ENCODE measurements at regions not wholly inside any gene's neighbourhood (a gene's known extent, or its start where the extent isn't known, plus 50 kb on each side); places are given as distances from the start of the nearest gene placed in this dataset.
"Not testable (repeated sequence)": the region's sequence is repeated elsewhere in the genome, so short reads cannot be mapped to it uniquely, and the experiment has no call there.

DNA sequence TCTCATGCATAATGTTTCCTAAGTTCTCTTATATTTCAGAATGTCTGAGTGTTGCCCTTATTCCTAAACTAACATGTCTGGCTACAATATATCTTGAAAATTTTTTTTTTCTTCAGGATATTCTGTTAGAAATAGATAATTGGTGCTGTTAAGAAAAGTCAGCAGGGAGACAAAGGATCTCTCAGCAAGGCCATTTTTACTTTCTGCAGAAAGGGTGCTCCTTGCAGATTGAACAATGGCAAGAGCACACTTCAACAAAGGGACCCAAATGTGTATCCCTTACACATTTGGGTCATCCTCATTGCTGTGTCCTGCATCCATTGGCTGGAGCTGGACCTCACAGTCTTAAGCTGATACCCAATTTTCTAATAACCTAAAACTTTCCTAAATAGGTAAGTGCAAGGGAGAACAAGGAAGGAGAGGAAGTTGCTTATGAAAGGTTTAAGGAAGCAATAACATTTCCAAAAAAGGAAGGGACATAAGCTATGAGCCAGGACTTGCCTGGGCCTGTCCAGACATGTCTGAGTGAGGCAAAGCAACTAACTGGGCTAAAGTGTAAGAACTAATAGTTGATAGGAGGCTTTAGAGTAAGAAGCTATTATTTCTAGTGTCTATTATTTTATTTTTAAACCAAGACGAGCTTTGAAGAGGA, 429.6 kb downstream of the BCKDHB start:
- no peak for DNase-seq

DNA sequence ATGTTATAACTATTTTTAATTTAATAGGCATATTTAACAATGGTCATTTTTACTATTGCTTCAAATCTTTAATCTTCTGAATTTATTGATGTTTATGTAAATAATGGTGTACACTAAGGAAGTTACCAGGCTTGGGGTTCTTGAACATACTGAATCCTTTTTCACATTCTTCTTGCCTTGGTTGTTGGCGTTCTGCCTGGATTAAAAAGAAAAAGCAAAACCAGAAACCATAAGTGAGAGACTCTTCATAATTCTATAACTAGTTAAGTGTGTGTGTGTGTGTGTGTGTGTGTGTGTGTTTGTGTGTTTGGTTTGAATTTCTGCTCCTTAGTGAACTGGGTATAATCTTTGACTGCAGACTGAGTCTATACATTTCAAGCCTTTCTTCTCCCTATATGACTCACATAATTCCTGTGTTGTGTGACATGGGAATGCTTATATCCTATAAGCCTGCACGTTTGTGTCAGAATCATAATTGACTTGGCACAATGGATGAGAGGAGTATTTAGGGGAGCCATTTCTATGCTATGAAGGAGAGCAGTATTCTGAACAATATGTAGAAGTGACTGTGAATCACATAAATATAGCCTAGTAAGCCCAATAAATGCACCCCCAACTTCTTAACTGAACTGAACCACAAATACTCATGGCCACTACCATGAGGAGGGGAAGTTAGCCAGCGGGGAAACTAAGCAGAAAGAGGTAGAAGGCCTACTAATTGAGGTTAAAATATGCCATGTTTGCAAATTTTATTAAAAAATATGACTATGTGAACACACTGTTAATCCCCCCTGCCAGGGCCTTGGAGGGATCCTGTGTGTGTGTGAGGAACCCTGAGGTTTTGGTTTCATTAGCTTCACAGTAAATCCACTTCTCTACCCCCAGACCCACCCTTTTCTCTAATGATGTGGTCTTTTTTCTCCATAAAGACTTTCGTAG, 425.5 kb downstream of the BCKDHB start:
- DNase-seq, result no peak

DNA sequence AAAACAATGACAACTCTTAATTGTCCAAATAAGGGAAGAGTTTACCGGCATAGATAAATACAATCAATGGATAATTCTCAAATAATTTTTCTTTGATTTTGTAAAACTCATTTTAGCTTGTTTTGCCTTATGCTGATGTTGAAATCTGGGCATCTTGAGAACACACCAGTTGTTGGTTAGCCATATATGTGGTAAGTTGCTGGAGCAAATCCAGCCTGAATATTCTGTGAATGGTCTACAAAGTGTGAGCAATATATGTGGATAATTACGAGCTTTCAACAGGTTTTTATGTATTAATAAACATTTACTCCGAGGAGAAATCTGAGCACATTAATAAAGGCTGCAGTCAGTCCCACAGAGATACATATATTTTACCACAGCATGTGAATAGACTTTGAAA, 423.6 kb downstream of the BCKDHB start:
- no peak for DNase-seq

DNA sequence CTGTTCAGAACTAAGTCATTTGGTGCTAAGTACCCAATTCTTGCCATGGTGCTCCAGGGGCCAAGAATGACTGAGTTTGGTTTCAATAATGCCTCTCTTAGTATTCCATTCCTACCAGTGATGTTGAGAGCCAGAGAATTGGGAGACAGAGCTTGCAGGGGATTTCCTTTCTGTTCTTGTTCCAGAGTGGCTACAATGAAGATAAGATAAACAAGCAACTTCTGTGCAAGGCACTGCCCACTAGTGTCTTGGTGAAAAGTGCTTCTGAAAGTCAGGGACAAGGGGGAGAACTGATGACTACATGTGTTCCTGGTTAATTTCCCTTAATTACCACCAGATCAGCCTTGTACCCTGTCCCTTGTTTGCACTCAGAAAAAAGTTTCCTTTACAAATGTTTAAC, 421.6 kb downstream of the BCKDHB start:
- no peak for DNase-seq

DNA sequence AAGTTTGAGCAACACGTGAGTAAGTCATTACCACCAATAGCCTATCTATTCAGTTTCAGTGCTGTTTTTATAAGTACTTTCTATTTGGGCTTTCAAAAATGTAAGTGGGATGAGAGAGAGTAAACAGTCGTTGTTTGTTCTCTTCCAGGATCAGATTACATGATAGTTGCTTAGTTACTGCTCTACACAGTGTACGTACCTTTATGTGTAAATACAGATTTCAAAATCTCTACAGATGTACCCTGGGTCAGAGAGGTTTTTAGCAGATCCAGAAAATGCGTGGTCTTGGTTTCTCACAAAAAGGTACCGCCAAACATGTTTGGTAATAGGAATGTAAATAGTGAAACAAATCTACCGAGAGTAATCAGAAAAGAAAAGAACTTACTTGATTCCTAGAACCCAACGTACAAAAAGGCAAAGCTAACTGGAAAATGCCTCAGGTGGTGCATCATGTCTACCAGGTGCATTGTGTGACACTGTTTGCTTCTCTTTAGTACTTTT, 421.1 kb downstream of the BCKDHB start:
- no peak for DNase-seq

DNA sequence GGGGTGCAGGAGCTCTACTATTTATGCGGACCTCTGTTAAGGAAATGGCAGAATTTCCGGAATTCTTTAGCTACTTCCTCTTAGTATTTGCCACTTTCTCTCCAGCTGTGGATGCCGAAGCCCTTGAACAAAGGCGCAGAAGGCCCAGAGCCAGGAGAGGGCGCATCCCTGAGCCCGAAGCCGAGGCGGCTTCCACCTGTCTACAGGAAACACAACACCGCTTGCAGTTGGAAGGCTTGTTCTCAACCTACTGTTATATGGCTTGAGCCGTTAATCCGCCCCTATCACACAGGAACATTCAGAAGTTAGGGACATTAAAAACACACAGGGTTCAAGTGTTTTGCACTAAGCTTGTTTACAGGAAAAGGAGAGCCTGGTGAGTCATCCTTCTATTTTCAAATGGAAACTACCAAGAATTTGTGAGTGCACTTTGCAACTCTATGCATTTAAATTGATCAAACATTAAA, 417.1 kb downstream of the BCKDHB start:
- no peak for DNase-seq

DNA sequence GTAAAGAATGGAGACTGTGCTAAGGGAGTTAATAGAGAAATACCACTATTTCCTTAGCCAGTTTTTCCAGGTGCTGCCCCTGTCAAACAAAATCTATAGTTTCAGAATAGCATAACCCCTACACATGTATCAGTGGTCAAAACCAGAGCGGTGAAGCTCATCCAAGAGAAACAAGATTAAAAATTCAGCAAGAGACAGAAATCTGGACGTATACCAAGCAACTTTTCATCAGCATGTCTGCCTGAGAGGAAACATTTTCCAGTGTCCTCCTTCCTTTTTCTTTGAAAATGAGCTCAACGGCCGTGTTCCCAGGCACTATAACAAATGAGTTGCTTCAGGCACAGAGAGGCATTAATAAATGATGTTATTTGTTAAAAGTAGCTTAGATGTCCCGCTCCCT, 416.5 kb downstream of the BCKDHB start:
- DNase-seq, result no peak

DNA sequence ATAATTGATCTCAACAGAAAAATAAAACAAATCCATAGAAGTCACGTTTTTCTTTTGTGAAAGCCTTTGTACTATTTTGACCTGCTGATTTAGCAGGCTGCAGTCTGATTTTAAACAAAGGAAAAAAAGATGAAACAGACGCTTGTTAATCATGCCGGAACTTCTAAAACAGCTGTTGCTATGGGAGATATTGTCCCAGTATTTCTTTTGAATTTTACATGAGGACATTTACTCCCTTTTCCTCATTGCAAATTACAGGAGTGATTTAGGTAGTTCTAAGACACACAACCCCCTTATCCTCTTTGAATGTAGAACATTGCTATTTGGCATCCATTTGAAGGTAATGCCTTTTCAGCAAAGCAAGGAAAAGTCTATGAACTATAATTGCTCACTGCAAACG, 416.1 kb downstream of the BCKDHB start:
- no peak for DNase-seq

DNA sequence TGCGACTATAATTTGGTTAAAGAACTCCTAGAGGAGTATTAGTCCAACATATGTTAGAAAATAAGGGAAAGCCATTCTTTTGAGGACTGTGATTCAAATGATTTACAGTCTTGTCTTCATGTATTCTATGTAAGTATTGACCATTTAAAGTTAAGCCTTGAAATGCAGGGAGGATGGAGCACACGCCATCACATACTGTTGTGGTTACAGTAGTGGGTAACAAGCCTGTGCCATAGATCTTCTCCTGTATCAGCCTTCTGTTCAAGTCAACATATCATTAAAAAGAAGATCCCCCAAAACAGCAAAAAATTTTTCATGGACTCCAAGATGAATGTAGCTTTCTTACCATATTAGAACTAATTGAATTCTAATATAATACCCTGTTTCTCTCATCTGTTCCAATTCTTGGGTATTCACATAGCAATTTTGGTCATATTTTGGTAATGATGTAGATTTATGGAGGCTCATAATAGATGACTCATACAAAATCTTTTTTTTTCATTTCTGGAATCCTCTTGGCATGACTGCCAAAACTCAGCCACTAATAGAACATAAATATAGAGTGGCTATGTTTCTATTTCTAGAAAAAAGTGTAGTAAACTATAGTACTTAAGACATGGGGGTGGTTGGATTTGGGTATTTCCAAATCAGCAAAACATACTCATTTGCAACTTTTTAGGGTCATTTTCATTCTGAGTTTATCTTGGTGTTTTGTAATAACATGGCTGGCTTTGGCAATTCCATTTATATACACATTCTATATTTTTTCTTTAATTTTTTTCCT, 413.5 kb downstream of the BCKDHB start:
- DNase-seq, result no peak

DNA sequence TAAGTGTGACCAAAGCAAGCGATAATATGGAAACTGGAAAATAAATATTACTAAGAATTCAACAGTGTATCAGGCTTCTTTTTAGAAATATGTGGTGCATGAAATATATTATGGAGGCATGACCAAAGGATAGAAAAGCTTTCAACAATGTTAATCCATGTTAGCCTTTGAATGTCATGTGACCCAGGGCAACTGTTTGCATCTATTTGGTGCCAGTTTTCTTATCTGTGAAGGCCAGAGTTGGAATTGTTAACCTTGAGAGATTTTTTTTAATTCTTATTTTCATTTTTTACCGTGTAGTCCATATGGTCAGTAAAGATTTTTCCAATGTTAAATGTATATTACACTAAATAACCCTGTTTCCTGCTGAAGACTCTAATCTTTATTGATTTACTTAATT, 411.1 kb downstream of the BCKDHB start:
- no peak for DNase-seq

DNA sequence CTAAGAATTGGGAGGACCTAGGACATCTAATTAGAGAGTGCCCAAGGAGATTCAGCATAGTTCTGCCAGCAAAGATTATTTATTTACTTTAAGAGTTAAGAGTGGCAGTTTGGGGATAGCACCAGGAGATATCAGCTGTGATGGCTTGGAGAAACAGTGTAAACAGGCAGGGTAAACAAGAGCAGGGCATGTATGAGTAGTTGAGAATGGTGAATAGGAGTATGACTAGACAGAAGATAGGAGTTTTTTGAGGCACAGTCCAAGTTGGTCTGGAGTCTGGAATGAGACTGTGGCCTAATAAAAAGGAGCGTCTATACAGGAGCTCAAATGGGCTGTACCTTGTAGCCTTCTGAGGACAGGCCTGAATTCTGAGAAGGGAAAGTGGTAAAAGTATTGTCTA, 404.1 kb downstream of the BCKDHB start:
- DNase-seq, result not testable (repeated sequence)

DNA sequence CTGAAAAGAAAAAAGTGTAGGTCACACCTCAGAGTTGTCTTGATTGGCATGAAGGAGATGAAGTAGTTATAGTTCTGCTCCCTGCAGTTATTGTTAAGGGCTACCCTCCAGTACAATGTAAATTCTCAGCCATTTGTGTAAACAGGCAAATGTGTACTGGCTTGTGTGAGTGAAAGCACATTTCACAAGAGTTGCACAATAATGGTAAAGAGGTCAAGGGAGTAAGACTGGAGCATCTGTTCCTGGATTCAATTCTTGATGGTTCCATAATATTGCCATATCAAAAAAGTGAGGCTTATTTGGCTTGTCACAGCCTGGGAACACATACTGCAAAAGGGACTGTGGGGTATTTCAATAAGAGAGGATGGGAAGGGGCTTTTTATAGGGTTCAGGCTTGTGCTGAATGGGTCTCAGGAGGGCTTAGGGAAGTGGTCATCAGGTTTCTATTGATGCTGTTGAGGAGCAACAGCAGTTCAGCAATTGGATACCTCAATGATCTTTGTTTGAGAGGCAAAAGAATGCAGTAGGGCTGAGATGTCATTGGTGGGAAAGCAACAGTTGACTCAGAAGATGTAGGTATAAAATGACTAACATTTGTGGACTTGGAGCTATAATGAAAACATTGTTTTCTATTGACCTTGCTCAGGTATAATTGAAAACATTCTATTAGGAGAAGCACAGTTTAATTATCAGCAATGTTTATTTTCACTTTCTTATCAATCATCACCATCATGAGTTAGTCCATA, 402.6 kb downstream of the BCKDHB start:
- DNase-seq, result no peak

DNA sequence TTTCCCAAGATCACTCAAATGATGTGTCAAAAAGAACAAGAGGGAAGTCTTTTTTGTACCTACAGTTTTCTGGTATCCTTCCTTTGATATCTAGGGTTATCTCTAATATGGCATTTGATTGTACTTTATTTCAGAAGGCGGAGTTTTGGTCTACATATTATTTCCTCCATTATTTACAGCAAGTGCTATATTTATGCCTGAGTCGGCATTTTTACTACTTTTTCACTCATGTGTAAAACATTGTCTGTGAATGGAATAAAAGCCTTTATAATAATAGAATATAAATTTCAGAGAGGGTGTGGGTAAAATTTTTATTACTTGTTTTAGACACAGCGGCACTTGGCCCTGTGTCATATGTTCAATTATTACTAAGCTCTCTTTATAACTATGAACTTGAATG, 398.4 kb downstream of the BCKDHB start:
- DNase-seq, result no peak

DNA sequence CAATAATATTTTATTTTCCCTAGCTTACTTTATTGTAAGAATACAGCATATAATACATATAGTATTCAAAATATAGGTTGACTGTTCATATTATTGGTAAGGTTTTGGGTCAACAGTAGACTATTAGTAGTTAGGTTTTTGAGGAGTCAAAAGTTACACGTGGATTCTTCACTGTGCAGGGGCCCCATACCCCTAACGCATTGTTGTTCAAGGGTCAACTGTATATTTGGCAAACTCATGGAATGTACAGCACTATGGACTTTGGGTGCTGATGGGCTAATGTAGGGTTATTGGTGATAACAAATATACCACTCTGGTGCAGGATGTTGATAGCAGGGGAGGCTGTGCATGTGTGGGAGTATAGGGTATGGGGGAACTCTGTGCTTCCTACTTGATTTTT, 397.2 kb downstream of the BCKDHB start:
- no peak for DNase-seq

DNA sequence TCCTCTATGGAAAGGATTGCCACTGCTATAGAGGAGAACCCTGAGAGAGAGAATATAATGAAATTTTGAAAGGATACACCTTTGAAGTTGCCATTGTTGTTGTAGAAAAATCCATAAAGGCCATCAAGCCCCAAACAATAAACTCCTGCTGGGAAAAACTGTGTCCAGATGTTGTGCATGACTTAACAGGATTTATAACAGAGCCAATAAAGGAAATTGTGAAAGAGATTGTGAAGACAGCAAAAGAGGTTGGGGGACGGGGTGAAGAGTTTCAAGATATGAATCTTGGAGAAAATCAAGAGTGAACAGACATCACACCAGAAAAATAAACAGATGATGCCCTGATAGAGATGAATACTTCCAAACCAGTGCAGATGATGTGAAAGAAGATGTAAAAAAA, 396.4 kb downstream of the BCKDHB start:
- DNase-seq, result no peak

DNA sequence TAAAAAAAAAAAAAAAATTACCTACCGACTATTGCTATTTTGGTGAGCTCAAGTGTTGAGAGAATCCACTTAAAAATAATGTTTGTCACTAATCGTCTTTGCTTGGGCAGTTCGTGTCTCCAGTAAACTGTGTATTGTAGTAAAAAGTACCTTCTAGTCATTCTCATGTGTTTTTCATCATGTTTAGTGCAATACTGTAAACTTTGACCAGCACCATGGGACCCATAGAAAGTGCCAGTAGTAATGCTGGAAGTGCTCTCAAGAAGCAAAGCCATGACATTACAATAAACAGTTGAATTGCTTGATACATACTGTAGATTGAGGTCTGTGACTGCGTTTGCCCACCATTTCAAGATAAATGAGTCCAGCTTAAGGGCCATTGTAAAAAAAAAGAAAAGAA, 395.2 kb downstream of the BCKDHB start:
- DNase-seq, result no peak

DNA sequence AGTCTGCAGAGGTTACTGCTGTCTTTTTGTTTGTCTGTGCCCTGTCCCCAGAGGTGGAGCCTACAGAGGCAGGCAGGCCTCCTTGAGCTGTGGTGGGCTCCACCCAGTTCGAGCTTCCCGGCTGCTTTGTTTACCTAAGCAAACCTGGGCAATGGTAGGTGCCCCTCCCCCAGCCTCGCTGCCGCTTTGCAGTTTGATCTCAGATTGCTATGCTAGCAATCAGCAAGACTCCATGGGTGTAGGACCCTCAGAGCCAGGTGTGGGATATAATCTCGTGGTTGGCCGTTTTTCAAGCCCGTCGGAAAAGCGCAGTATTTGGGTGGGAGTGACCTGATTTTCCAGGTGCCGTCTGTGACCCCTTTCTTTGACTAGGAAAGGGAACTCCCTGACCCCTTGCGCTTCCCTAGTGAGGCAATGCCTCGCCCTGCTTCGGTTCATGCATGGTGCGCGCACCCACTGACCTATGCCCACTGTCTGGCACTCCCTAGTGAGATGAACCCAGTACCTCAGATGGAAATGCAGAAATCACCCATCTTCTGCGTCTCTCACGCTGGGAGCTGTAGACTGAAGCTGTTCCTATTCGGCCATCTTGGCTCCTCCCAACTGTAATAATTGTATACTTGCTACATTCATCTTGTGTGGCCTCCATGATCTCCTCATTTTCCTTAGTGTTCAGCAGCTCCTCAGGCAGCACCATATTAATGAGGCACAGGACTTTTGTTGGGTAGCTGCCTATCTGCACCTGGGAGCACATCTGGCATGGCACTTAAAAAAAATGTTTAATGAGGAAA, 391.4 kb downstream of the BCKDHB start:
- DNase-seq, result not testable (repeated sequence)

DNA sequence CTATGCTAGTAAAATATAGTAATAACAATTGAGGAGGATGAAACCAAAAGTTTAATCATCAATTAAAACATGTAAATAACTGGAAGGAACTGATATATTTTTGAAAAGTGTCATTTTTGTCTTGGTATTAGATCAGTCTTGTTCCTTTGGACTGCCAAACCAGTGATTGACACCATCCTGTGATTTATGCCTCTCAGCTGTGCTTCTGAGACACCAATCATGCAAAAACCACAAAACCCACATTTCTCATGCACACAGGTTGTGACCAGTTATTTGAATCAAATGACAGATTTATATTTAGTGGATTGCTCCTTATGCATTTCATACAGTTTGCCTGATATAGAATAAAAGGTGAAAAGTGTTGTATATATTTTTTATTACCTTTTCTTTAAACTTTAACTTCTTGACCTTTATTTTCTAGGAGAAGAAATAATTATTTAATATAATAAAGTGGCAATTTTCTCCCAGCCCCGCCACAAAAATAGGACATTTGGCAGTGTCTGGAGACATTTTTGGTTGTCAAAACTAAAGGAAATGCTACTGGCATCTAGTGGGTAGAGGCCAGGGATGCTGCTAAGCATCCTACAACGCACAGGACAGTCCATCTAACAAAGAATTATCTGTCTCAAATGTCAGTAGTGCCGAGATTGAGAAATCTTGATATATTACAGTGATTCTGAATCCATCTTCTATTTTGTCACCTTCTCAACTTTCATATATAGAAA, 383.6 kb downstream of the BCKDHB start:
- DNase-seq, result no peak

DNA sequence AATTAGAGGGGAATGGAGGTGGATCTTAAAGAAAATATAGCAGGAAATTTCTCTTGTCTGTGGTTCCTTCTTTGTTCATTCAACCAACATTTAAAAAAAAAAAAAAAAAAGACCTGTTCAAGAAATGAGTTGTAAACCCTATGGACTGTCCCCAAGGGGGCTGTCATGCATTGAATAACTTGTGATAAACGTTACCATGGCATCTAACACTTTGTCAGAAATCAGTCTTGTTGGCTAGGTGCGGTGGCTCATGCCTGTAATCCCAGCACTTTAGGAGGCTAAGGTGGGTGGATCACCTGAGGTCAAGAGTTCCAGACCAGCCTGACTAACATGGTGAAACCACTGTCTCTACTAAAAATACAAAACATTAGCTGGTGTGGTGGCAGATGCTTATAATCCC, 381.7 kb downstream of the BCKDHB start:
- DNase-seq, result no peak

DNA sequence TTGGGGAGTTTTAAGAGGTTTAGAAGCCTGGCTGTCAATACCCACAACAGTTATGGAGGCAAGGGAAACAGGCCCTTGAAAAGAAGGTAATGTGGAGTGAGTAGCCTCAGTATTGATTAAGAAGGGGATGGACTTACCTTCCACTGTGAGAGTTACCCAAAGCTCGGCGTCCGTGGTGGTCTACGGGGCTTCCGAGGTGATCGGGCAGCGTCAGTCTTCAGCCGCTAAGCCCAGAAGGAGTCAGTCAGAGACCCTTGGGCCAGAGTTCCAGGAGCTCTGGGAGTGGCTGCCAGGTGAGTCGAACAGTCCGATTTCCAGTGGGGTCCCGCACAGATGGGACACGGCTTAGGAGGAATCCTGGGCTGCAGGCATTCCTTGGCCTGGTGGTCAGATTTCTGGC, 379.0 kb downstream of the BCKDHB start:
- not testable (repeated sequence) for DNase-seq

DNA sequence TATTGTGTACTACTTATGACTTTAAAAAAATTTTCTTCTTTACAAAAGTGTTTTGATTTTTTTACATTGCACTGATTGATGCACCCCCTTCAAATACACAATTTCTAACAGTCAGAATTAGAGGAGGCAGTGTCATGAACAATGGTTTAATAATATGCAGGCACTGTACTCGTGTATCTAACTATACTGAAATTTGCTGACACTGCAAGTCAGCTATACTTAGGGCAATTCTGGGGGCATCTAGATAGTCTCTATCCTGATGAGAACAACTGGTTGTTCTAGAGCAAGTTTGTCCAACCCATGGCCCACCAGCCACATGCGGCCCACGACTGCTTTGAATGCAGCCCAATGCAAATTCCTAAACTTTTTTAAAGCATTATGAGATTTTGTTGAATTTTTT, 375.6 kb downstream of the BCKDHB start:
- DNase-seq, result no peak

Data from inflammatory macrophage treated with lipopolysaccharide for 4 hours (primary cell).